ENCODE measurements at regions not wholly inside any gene's neighbourhood (a gene's known extent, or its start where the extent isn't known, plus 50 kb on each side); places are given as distances from the start of the nearest gene placed in this dataset.

DNA sequence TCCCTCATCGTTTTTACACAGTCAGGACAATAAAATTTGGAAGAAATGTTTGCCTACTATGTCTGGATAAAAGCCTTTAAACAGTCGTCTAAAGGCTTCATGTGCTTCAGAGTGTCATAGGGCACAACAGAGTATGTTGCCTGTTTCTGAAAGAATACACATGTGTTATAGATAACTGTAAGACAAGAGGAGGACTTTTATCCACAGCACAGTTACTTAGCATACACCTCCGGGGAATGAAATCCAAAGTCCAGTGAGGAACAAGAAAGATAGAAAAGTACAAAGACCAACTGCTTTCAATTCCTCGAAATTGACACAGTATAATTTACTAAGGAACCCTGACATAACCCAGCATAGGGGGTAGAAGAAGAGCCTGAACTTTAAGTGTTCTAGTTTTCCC is 835.6 kb downstream of the PCDH17 start (continued):
- TF ChIP-seq MEF2B (IDR thresholded peaks at IDR 0.05; ENCODE audit: partially characterized antibody, poor library complexity, severe bottlenecking): no peak

DNA sequence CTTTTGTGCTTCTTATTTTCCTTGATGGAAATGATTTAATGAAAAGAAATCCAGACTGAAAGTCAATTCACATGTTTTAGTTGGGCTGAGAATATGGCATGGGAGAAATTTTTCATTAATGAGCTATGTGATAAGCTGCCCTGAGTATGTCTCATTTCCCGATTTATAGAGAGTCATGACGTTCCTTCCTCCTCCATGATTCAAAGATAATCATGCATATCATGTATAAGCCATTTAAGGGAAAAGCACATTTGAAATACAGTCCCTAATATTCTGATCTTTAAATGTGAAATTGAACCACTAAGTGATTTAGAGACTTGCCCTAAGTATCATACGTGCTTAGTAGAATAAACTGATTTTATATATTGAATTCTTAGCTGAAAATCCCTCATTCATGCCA is 840.9 kb downstream of the PCDH17 start:
- Histone ChIP-seq H3K4me3 (no peak overlapping the region), H2AFZ (ENCODE audit: control insufficient read depth, low read depth, low read length) (no peak overlapping the region), H3K79me2 (ENCODE audit: control insufficient read depth, insufficient read depth, low read length) (no peaks in the 10 kb centered on the region), H3K9me3 (replicated peaks; ENCODE audit: control insufficient read depth, insufficient read depth, low read length) (no peaks in the 10 kb centered on the region), H3K9ac (ENCODE audit: control insufficient read depth, insufficient read depth, low read length) (no peak overlapping the region), H3K4me1 (ENCODE audit: control insufficient read depth, insufficient read depth, low read length) (no peaks in the 10 kb centered on the region), H3K27ac (ENCODE audit: control insufficient read depth, insufficient read depth) (no peak overlapping the region), H4K20me1 (ENCODE audit: control insufficient read depth, insufficient read depth) (no peaks in the 10 kb centered on the region), H3K27me3 (replicated peaks in 1 of 2; ENCODE audit: control insufficient read depth in 2 of 2, insufficient read depth in 2 of 2, low read length in 1 of 2) (no peaks in the 10 kb centered on the region), H3K36me3 (ENCODE audit: control insufficient read depth in 2 of 2, insufficient read depth in 2 of 2, low read length in 1 of 2) (no peaks in the 10 kb centered on the region), H3K4me2 (ENCODE audit: control insufficient read depth, insufficient read depth) (no peak overlapping the region)
- SMC1A ChIA-PET (ENCODE audit: uncharacterized antibody, unreplicated experiment): no interaction called here
- TF ChIP-seq MEF2A (IDR thresholded peaks at IDR 0.05; ENCODE audit: insufficient read depth, low read depth, low read length) (no peak), ETV6 (conservative IDR thresholded peaks at IDR 0.05 in 1 of 2, IDR thresholded peaks at IDR 0.05 in 1 of 2; ENCODE audit: borderline replicate concordance in 1 of 2, low read depth in 1 of 2) (no peak), ZBED1 (IDR thresholded peaks at IDR 0.05; ENCODE audit: borderline replicate concordance) (no peak), IRF4 (IDR thresholded peaks at IDR 0.05; ENCODE audit: low read depth, low read length) (no peak), ZNF384 (IDR thresholded peaks at IDR 0.05; ENCODE audit: borderline replicate concordance, low read depth, low read length) (no peak), TCF12 (IDR thresholded peaks at IDR 0.05; ENCODE audit: low read depth, low read length) (no peak), KDM1A (IDR thresholded peaks at IDR 0.05; ENCODE audit: borderline replicate concordance) (no peak), PML (IDR thresholded peaks at IDR 0.05; ENCODE audit: low read length) (no peak), TBL1XR1 (IDR thresholded peaks at IDR 0.05; ENCODE audit: low read depth, low read length) (no peak), CEBPB (IDR thresholded peaks at IDR 0.05; ENCODE audit: borderline replicate concordance in 1 of 2, low read depth in 2 of 2, low read length in 2 of 2) (no peak), SRF (IDR thresholded peaks at IDR 0.05; ENCODE audit: low read depth in 2 of 2, low read length in 2 of 2) (no peak)
- TF ChIP-seq, protein P1, sequence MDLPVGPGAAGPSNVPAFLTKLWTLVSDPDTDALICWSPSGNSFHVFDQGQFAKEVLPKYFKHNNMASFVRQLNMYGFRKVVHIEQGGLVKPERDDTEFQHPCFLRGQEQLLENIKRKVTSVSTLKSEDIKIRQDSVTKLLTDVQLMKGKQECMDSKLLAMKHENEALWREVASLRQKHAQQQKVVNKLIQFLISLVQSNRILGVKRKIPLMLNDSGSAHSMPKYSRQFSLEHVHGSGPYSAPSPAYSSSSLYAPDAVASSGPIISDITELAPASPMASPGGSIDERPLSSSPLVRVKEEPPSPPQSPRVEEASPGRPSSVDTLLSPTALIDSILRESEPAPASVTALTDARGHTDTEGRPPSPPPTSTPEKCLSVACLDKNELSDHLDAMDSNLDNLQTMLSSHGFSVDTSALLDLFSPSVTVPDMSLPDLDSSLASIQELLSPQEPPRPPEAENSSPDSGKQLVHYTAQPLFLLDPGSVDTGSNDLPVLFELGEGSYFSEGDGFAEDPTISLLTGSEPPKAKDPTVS (IDR thresholded peaks at IDR 0.05; ENCODE audit: low read depth, low read length): no peak
- TF ChIP-seq, protein P2, sequence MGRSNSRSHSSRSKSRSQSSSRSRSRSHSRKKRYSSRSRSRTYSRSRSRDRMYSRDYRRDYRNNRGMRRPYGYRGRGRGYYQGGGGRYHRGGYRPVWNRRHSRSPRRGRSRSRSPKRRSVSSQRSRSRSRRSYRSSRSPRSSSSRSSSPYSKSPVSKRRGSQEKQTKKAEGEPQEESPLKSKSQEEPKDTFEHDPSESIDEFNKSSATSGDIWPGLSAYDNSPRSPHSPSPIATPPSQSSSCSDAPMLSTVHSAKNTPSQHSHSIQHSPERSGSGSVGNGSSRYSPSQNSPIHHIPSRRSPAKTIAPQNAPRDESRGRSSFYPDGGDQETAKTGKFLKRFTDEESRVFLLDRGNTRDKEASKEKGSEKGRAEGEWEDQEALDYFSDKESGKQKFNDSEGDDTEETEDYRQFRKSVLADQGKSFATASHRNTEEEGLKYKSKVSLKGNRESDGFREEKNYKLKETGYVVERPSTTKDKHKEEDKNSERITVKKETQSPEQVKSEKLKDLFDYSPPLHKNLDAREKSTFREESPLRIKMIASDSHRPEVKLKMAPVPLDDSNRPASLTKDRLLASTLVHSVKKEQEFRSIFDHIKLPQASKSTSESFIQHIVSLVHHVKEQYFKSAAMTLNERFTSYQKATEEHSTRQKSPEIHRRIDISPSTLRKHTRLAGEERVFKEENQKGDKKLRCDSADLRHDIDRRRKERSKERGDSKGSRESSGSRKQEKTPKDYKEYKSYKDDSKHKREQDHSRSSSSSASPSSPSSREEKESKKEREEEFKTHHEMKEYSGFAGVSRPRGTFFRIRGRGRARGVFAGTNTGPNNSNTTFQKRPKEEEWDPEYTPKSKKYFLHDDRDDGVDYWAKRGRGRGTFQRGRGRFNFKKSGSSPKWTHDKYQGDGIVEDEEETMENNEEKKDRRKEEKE (IDR thresholded peaks at IDR 0.05): no peak
- intact Hi-C loops (cut with micrococcal nuclease; ENCODE audit: unreplicated experiment): no loop called here
- no TSS peak for BruUV-seq (replicated peaks)
- WGBS (ENCODE audit: insufficient coverage, insufficient replicate concordance, low lambda C conversion rate, missing lambda C conversion rate): 0% methylated on average over 3 of the region's 3 CpGs
- DNase-seq (ENCODE audit: low read depth, low spot score): no peak
- ATAC-seq: no peak
- in situ Hi-C loops (cut with MboI): no loop called here
- CTCF ChIA-PET: no interaction called here
- RAD21 ChIA-PET (ENCODE audit: unreplicated experiment): no interaction called here
- POLR2A ChIA-PET: no interaction called here
- FAIRE-seq: no peak
